NCI-H82 treated with DMSO at 0.1 percent for 48 hours (cell line): ENCODE measurements at regions not wholly inside any gene's neighbourhood (a gene's known extent, or its start where the extent isn't known, plus 50 kb on each side); places are given as distances from the start of the nearest gene placed in this dataset.

Experiments
- DNase-seq: peaks from one replicate; lab custom pipeline; 2025; ENCODE audit not compliant: unreplicated experiment; lab: John Stamatoyannopoulos, UW

DNA sequence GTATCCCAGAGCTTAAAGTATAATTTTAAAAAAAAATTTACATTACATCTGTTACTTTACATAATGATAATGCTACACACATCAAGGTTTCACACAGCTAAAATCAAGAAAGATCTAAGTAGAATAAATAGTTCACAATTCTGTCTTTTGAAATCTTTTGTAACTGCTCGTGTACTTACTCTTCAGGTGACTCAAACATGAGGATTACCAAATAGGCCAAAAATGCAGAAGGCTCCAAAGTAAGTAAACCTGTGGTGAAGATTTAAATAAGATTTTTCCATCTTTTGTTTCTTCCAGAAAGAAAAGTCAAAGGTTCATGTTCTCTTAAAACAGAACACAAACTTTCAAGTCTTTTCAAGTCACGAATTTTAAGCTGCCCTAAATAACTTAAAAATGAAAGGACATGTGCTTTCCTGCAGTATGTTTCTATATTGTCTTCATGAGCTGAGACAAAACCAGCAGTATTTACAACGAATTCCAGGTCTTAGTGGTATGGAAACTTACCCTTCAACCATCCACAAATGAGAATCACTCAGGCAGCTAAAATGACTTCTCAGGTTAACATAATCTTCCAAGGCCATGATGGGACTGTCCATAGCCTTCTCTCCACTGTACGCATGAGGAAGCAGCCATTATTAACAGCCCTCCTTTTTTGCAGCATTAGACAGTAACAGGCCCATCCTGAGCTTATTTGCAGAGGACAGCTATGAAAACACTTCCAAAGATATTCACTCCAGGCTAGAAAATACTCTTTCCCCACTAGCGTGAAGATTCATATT is 172.8 kb upstream of the EDNRA start:
- DNase-seq: no peak

DNA sequence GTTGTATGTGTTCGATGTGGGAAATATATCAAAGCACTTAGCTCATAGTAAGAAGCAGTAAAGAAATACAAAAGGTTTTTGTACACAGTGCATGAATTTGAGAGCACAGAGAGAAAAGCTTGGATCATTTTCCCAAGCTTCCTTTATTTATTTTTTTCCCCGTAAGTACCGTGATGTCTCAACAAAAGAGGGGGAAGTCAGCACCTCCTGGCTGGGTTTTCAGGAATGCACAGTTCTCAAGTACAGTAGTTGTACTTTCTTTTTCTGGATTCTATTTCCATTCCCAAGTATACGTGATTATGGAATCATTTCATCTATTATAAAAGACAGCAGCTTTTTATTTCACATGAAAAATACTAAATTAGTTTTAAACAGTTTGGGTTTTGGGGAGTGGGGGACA is 171.5 kb upstream of the EDNRA start:
- DNase-seq: no peak

DNA sequence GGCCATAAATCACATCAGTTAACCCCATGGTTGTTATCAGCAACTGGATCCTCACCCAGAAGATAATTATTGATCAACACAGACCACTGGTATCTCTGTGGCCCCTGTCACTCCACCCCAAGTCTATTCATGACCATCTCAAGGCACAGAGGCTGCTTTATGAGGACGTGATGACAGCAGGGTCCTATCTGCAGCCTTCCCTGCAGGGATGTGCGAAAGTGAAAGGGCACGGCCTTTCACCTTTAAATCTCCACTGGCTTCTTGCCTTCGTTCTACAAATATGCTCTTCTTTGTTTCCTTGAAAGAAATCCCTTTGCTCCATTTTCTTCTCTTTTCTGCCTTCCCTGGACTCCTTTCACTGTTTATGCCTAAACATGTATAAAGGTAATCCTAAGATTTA is 170.6 kb upstream of the EDNRA start:
- no peak for DNase-seq

DNA sequence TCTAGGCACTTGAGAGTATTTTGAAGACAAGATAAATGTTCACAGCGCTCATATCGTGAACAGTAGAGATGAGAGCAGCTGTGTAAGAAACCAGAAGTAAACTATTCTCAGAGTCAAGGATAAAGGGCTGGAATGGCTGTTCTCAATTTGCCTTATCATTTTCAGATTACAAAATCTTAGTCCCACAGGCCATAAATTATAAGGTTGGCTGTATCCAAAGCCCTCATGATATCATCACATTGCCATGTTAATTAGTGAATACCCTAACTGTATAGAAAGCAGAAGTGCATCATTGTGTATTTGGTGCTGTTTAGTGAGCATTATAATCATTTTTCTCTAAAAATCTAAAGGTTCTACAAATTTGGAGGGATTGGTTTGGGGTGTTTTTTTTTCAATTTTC is 168.9 kb upstream of the EDNRA start:
- DNase-seq: no peak

DNA sequence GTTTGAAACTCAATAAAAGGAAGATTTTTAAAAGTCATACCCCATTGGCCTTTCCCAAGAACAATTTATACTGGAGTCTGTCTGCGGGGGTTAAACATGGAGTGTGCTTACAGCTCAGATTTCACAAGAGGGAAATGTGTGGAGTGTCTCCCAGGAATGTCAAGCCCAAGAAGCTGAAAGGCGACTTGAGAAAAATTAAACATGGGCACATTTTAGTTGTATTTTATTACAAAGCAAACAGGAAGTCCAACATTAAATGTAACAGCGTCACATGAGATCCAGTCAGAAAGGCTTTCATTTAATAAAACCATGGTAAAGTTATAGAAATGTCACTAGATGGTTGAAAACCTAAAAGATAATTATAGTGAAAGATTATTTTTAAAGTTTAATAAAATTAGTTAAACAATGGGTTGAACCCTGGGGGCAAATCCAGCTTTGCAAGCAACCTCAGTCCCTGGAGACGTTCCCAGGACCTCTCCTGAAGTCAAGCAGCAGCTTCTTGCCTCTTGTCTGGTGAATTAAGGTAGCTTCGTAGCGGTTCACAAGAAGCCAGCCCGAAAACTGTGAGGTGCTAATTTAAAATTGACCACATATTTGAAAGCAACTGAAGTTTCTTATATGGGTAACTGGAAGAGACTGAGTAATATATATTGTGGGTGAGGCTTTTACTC is 168.4 kb upstream of the EDNRA start:
- no peak for DNase-seq

DNA sequence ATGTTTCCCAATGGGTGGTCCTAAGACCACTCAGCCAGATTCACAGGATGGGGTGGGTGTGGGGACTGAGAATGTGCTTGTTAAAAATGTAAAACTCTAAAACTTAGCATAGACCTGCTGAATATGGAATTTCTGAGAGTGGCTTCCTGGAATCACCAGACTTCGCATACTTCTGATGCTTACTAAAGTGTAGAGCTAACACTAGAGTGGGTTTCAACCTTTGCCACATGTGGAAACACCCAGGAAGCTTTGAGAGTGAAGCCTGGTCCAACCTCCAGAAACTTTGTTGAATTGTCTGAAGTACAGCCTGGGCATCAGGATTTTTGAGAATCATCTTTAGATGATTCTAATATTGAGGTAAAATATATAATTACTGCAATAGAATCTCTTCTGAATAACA is 167.8 kb upstream of the EDNRA start:
- DNase-seq: no peak

DNA sequence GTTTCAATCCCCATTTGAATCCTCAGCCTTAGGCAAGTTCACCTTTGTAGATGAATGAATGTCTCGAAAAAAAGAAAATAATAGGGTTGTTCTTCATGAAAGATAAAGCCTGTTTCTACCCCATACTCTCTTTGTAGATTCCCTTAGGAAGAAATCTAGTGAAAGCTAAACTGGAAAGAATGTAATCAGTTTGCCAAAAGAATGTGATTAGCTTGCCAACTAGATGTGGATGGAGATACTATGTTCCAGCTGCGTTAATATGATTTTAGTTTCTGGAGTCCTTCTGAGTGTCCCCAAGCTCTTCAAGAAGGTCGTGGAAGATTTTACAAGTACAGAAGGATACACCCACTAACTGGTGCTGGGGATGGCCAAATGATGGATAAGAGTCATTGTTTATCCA is 162.3 kb upstream of the EDNRA start:
- DNase-seq: no peak

DNA sequence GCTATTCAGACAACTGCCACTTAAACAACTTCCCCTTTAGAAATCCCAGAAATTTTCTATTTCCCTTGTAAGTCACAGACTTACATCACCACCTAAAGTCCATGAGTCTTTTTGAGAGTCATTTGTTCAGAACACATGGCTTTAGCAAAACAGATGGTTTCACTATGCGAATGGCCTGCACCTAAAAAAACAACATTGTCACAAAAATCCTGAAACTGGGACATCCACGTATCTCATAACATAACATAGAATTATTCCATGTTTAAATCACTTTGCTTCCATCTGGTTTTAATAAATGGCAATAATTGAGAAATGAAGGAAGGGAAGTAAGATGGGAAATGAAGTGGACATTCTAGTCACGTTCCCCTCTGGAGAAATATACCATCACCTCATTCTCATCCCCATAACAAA is 155.3 kb upstream of the EDNRA start:
- no peak for DNase-seq

DNA sequence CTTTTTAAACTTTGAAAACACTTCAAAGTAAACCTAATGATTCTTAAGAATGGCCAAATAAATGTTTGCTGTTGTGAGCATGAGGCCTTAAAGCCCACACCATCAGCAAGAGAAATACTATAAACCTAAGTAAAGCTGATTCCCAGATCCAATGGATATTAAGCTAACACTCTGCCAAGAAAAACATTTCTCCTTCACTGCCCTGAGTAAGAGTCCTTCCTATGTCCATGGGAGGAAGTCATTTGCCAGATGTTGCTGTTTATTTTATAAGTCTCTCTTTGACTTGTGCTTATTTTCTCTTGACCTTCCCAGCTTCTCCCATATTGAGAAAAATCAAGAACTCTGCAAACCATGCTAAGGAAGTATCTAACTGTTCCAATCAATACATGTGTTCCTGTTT is 154.3 kb upstream of the EDNRA start:
- no peak for DNase-seq

DNA sequence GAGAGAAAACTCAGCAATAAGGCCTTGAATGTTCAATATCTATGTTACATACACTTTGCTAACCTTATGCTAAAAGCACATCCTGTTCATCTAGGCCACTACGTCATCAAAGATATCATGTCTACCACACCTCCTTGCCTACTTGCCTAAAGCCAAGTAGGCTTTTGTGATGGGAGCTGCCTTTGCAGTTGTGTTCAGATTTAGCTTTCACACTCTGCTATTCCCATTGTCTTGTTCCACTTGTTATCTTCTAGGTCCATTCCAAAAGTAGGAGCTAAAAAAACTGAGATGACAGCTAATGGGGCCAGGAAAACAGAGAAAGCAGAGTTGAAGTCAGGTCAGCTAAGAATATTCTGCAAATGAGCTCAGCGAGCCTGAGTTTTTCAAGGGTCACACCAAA is 153.6 kb upstream of the EDNRA start:
- DNase-seq: no peak

DNA sequence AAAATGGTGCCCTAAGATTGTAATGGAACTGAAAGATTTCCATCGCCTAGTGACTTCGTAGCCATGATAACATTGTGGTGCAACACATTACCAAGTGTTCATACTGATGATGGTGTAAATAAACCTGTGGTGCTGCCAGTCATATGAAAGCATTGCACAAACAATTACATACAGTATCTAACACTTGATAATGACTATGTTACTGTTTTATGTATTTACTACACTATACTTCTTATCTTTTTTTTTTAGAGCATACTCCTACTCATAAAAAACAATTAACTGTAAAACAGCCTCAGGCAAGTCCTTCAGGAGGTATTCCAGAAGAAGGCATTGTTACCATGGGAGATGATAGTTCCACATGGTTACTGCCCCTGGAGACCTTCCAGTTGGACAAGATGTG is 152.7 kb upstream of the EDNRA start:
- no peak for DNase-seq

DNA sequence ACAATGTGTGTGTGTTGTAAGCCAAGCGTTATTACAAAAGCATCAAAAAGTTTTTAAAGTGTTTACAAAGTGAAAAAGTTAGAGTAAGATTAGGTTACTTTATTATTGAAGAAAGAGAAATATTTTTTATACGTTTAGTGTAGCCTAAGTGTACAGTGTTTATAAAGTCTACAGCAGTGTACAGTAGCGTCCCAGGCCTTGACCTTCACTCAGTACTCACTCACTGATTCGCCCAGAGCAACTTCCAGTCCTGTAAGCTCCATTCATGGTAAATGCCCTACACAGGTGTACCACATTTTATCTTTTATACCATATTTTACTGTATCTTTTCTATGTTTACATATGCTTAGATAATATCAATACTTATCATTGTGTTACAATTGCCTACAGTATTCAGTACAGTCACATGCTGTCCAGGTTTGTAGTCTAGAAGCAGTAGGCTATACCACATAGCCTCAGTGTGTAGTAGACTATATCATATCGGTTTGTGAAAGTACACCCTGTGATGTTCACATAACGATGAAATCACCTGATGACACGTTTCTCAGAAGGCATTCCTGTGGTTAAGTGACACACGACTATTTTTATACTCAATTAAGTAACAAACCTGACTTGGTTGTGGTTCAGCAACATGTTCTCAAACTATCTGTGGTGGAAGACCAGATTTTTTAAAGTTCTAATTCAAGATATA is 152.0 kb upstream of the EDNRA start:
- no peak for DNase-seq

DNA sequence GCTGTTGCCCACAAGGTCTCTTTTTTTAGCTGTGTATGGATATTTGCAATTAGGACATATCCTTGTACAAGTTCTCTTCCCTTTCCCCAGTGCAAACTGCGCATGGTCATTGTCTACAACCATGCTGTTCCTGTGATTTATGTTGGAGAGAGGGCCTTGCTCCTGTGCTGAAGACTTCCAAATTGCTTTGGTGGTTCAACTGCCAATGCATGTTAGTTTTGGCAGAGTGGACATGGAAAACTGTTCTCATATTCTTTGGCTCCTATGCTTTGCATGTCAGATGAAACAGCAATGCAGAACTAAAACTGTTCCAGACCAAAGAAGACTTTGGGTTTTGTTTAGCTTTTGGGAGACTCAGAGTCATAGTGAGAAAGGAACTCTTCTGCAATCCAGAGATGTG is 148.8 kb upstream of the EDNRA start:
- DNase-seq: no peak

DNA sequence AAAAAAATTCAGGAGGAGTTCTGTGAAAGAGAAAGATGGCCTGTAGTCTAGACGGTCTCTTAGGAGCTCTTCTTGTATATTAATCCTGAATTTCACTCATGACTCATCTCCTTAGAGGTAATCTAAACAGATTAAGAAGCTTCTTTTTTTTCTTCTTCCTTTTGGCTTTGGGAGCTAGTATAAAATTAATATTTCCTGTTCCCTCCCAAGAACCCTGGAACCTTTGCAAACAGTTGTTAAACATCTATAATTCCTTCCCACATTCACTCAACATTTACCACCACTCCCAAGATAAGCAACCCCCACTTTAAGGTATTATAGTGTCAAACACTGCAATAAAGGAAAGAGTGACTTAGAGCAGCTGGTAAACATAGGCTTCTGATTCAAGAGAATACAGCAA is 146.4 kb upstream of the EDNRA start:
- no peak for DNase-seq

DNA sequence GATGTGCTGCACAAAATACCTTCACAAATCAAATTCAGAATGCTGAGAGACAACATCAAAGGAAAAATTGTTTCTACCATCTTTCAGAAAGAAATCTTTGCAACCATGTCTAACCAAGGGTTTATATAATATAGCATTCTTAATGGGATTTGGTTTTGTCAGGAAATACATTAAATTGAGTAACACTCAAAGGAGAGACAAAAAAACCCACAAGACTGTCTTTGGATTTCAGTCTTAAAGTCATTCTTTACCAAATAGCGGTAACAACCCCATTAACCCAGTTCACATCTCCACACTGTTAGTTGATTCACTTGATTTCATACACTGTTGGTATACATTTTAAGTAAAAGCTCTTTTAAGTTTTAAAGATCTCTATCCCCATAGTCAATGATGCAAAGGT is 145.7 kb upstream of the EDNRA start:
- no peak for DNase-seq

DNA sequence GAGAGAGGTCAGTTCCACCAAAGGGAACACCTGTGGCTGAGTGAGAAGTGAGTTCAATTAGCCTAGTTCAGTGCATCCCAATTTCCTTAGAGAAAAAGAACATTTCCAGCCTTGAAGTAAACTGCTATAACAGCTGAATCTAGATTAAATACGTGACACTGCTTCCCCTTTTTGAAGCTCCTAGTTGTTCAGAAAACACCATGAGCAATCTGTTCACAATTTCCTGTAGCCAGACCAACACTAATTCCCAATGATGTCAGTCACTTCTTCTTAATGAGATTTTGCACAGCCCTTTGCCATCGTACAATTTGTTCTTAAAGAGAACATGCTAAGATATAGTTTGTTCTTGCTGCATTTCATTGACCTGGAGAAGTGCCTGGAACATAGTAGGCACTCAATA is 144.6 kb upstream of the EDNRA start:
- DNase-seq: no peak

DNA sequence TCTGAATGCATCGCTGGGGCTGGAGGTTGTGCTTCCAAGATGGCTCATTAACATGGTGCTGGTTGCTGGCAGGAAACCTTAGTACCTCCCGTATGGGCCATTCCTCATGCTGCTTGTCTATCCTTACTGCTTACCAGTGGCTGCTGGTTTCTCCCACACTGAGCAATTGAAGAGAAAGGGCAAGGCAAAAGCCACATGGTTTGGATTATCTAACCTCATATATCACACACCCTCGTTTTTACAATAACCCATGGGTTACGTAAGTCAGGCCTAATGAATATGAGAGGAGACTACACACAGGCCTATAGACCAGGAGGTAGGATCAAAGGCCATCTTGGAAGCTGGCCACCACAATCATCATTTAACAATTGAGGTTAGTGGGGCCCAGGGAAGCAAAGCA is 141.8 kb upstream of the EDNRA start:
- DNase-seq: no peak

DNA sequence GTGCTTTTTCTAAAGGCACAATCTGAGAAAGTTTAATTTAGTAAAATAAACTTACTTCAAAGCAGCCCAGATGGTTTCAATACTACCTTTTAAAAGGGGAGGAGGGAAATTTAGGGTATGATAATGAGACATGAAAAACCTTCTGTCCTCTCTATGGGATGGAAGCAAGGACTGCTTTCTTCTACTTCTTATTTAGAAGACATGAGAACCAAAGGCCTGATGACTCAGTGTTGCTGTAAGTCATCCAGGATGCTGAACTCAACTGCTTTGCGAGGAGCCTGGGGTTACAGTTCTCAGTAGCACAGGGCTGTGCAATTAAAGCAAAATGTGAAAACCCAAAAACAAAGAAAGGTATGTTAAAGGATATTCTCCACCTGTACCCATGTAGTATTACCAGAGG is 140.8 kb upstream of the EDNRA start:
- no peak for DNase-seq

DNA sequence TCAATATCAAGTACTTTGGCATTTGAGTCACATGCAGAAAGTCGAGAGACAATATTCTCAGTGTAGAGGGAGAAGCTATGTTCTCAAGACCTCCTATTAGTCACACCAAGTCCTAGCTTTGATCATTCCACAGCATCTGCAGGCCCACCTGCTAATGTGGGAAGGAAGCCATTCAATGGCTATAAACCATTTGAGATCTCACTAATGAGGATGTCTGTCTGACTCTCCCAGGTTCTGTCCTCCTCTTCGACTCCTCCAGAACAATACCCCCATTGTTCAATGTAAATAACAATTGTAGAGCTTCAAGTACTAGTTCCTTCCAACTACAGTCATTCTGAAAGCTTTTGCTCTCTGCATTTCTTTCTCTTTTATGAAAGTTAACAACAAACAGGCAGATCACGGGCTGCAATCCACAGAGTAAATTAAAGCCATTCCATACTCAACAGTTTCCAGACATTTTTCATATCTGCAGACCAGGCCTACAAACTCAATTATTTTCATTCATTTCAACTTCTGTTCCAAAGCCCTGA is 140.2 kb upstream of the EDNRA start:
- DNase-seq: no peak

DNA sequence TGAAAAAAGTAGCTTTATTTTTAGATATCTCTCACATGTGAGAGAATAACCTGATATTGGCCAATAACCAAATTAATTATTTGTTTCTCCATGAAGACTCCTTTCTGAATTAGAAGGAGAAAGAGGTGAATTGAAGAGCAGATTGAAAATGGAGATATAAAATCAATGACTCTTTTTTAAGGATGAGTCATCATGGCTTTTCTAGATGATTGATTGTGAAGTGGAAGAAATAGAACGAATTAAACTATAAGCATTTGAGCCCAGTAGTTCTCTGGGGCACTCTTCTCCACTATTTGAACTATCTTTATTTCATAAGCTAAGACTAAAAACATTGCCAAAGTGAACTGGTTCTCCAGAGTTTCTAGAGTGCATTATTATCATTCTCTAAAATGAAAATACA is 137.2 kb upstream of the EDNRA start:
- no peak for DNase-seq

DNA sequence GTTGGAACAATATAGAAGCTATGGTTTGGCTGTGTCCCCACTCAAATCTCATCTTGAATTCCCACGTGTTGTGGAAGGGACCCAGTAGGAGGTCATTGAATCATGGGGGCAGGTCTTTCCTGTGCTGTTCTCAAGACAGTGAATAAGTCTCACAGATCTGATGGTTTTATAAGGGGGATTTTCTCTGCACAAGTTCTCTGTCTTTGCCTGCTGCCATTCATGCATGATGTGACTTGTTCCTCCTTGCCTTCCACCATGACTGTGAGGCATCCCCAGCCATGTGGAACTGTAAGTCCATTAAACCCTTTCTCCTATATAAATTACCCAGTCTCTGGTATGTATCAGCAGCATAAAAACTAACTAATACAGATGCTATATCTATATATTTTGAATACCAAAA is 135.2 kb upstream of the EDNRA start:
- DNase-seq: no peak

DNA sequence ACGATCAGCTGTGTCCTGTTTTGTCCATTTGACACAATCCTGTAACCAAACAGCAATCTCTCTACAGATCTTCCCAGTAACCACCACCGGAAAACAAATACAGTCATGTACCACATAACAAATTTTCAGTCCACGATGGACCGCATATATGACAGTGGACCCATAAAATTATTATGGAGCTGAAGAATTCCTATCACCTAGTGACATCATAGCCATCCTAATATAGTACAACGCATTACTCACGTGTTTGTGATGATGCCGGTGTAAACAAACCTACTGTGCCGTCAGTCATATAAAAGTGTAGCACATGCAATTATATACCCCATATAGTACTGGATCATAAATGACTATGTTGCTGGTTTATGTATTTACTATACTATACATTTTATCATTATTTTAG is 133.7 kb upstream of the EDNRA start:
- DNase-seq: no peak
